GM13976 (cell line): ENCODE measurements at regions not wholly inside any gene's neighbourhood (a gene's known extent, or its start where the extent isn't known, plus 50 kb on each side); places are given as distances from the start of the nearest gene placed in this dataset.
"Not testable (repeated sequence)": the region's sequence is repeated elsewhere in the genome, so short reads cannot be mapped to it uniquely, and the experiment has no call there.

Source experiments
- DNase-seq: peaks from one replicate; pipeline ENCODE4 v3.0.0; 2012; ENCODE audit warnings: low spot score
- in situ Hi-C: fragments of 300-500 bp; cut with MboI; formaldehyde crosslinking; loops from one replicate; pipeline ENCODE4 v1.12.0; 2022; ENCODE audit warnings: low sequenced_read_pairs, mixed read lengths, inconsistent platforms; ENCODE audit not compliant: unreplicated experiment
- TF ChIP-seq, protein P1 (sequence below): IDR thresholded peaks from 2 replicates; pipeline ENCODE4 v1.5.1; 2012; ENCODE audit warnings: borderline replicate concordance, mild to moderate bottlenecking; ENCODE audit not compliant: insufficient read depth; ENCODE audit errors: extremely low read depth, missing control alignments, control extremely low read depth

DNA sequence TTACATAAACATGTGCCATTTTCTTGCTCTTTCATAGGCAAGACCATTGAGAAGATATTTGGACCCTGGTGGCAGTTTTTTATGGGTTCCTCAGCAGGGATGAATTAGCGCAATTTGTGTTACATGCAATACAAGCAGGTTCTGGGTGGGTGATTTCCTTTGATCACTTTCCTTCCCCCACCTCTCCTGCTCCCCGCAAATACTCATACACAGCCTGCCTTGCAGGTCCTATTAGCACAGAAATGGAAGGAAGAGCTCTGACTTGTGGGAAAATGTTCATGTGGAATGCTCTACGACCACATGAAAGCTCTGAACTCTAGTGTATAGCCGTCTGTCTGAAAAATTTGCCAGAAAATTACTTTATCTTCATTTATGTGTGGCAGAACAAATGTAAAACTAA lies 361.0 kb upstream of the FAT1 start:
- TF ChIP-seq, protein P1, sequence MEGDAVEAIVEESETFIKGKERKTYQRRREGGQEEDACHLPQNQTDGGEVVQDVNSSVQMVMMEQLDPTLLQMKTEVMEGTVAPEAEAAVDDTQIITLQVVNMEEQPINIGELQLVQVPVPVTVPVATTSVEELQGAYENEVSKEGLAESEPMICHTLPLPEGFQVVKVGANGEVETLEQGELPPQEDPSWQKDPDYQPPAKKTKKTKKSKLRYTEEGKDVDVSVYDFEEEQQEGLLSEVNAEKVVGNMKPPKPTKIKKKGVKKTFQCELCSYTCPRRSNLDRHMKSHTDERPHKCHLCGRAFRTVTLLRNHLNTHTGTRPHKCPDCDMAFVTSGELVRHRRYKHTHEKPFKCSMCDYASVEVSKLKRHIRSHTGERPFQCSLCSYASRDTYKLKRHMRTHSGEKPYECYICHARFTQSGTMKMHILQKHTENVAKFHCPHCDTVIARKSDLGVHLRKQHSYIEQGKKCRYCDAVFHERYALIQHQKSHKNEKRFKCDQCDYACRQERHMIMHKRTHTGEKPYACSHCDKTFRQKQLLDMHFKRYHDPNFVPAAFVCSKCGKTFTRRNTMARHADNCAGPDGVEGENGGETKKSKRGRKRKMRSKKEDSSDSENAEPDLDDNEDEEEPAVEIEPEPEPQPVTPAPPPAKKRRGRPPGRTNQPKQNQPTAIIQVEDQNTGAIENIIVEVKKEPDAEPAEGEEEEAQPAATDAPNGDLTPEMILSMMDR = no peak
- in situ Hi-C loops = no loop called here
- no peak for DNase-seq

GRCh38 chr4:187085339-187085738 lies 361.7 kb upstream of the FAT1 start:
- in situ Hi-C loops = no loop called here
- DNase-seq = no peak
- TF ChIP-seq, protein P1 = no peak

DNA sequence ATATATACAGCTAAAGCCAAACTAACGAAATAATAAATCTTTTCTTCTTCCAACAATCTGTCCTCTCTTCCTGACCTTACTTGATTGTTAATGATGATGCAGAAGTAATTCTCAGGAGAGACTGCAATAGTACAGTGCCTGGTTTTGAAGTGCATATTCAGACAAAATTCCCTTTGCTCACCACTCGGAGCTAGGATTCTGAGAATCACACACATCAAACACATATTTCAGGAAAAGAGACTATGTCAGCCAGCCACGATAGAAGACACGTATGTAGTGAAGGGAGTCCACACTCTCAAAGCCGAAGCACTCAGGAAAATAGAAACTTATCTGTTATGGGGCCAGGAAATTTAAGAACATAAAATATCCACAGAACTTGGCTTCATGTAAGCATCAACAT lies 362.5 kb upstream of the FAT1 start:
- no peak for DNase-seq
- in situ Hi-C loops = no loop called here
- TF ChIP-seq, protein P1 = no peak

DNA sequence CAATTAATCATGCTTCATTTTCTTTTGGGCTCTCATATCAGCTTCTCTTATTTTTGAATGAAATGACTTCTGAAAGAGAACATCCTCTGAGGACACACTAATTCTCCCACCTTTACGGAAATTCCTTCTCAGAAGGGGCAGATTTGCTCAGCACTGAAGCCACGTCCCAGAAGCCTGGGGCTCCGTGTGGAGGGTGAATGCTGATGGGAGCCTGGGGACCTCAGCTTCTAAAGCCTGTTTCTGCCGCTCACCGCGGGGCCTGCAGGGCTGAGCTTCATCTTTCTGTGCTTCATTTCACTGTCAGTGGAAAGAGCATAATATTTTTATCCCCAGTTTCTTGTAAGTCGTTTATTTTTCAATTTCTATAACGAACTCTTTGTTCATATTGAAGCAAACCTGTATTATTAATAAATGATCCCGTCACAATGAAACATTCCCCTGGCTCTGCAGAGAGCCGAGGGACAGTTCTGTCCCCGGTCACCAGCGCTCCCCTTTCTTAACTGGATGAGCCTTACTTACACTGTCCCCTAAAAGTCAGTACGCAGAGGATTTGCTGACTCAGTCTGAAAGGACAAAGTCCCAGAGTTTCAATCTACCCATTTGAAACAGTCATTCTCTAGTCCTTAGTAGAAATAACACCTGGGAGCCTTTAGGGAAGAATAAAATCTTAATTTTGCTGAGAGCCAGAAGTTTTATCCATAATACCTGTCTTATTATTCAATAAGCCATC lies 364.6 kb upstream of the FAT1 start:
- TF ChIP-seq, protein P1 = no peak
- in situ Hi-C loops = no loop called here
- DNase-seq = no peak

GRCh38 chr4:187090401-187090800 lies 366.7 kb upstream of the FAT1 start:
- TF ChIP-seq, protein P1 = no peak
- DNase-seq = no peak
- in situ Hi-C loops = no loop called here

- in situ Hi-C loops, DNase-seq: not testable (repeated sequence)
These were observed 367.2 kb upstream of the FAT1 start for GRCh38 chr4:187090832-187091231.

GRCh38 chr4:187094144-187094543 lies 370.5 kb upstream of the FAT1 start:
- TF ChIP-seq, protein P1 = no peak
- DNase-seq = no peak
- in situ Hi-C loops = no loop called here
